Spinal cord (tissue), 9 donors: ENCODE measurements at regions not wholly inside any gene's neighbourhood (a gene's known extent, or its start where the extent isn't known, plus 50 kb on each side); places are given as distances from the start of the nearest gene placed in this dataset.
A peak's percentile ranks its signal among the peaks of the same experiment; 100 is the strongest.

Experiments
- DNase-seq, 6 donors: peaks; one replicate each; pipeline versions ENCODE4 v3.0.0 to v3.0.0-alpha.2; 2013 to 2015; ENCODE audit warnings: low spot score in 6 of 6, low read depth in 4 of 6
- H3K27ac ChIP-seq: one replicate; pipeline ENCODE4 v1.5.1; 2013; ENCODE audit warnings: low read depth, low read length, control low read depth
- H3K27me3 ChIP-seq: one replicate; pipeline ENCODE4 v1.6.1; 2013; ENCODE audit warnings: low read length; ENCODE audit not compliant: control insufficient read depth, insufficient read depth
- H3K36me3 ChIP-seq: one replicate; pipeline ENCODE4 v1.6.1; 2013; ENCODE audit warnings: low read length; ENCODE audit not compliant: control insufficient read depth, insufficient read depth
- H3K4me1 ChIP-seq: one replicate; pipeline ENCODE4 v1.6.1; 2013; ENCODE audit warnings: low read length; ENCODE audit not compliant: control insufficient read depth, insufficient read depth
- H3K4me3 ChIP-seq: one replicate; pipeline ENCODE4 v1.5.1; 2013; ENCODE audit warnings: low read depth, low read length, control low read depth
- H3K9me3 ChIP-seq: one replicate; pipeline ENCODE4 v1.6.1; 2013; ENCODE audit warnings: low read length; ENCODE audit not compliant: control insufficient read depth, insufficient read depth
- WGBS: methylation state at CpG from one replicate; pipeline ENCODE4 v1.1.5; 2013; ENCODE audit warnings: missing lambda C conversion rate; ENCODE audit not compliant: insufficient coverage; 5-methylcytosine and 5-hydroxymethylcytosine counted together
- donor health status: healthy.

DNA sequence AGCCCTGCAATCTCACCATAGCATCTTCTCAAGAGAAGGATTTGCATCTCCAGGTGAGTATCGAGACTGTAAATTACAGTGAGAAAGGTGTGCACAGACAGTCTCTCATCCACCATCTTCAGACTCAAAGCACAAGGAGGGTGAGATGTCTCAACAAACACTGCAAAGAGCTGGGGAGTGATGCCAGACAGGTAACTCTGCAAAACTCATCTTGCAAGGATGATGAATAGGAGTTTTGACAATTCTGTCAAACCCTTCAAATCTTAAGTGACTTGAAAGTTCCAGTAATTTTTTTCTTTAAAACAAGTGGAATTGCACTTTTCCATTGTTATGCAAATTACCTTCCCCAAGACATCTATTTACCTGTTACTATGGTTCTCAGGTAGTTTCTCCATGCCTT, 277.2 kb upstream of the VCX3A start:
- Histone ChIP-seq H3K27ac (no peak overlapping the region), H3K27me3 (no peaks in the 10 kb centered on the region), H3K36me3 (no peaks in the 10 kb centered on the region), H3K4me1 (no peaks in the 10 kb centered on the region), H3K9me3 (no peaks in the 10 kb centered on the region), H3K4me3 (no peak overlapping the region)
- WGBS = no CpG with 5 or more reads among the region's 1 CpG
- DNase-seq = no peak

DNA sequence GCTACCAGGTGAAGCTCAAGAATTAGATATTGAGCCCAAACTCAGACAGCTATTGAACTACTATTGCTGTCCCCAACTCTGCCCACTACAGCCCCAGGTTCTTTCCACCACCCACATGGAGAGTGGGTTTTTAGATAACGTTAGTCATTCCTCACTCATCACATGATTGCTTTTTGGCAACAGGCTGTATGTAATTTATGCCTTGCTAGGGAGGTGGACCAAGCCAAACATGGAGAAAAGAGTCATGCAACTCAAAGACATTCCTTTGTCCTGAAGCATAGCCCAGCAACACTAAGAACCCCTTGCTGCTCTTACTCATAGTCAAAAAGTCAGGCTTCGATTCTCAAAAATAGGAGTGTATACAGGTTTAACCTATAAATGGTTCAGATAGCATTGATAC, 275.9 kb upstream of the VCX3A start:
- H3K9me3 ChIP-seq = no peaks in the 10 kb centered on the region
- H3K36me3 ChIP-seq = no peaks in the 10 kb centered on the region
- no peak overlapping the region for H3K27ac ChIP-seq
- no CpG with 5 or more reads among the region's 2 CpGs for WGBS
- no peak for DNase-seq
- H3K27me3 ChIP-seq = no peaks in the 10 kb centered on the region
- no peaks in the 10 kb centered on the region for H3K4me1 ChIP-seq
- no peak overlapping the region for H3K4me3 ChIP-seq

- no peaks in the 10 kb centered on the region for H3K27me3 ChIP-seq
- no peak overlapping the region for H3K27ac ChIP-seq
- H3K4me1 ChIP-seq = no peaks in the 10 kb centered on the region
- no CpG with 5 or more reads among the region's 6 CpGs for WGBS
- no peaks in the 10 kb centered on the region for H3K9me3 ChIP-seq
- no peak overlapping the region for H3K4me3 ChIP-seq
- DNase-seq = no peak
- H3K36me3 ChIP-seq = no peaks in the 10 kb centered on the region
These were observed 268.7 kb upstream of the VCX3A start for GRCh38 chrX:6803607-6804006.

GRCh38 chrX:6793000-6793399, 258.1 kb upstream of the VCX3A start:
- Histone ChIP-seq H3K27me3 (no peaks in the 10 kb centered on the region), H3K4me3 (no peak overlapping the region), H3K27ac (no peak overlapping the region), H3K4me1 (no peaks in the 10 kb centered on the region), H3K9me3 (no peaks in the 10 kb centered on the region), H3K36me3 (no peaks in the 10 kb centered on the region)
- no peak for DNase-seq
- WGBS = 89% methylated on average over 1 of the region's 5 CpGs

DNA sequence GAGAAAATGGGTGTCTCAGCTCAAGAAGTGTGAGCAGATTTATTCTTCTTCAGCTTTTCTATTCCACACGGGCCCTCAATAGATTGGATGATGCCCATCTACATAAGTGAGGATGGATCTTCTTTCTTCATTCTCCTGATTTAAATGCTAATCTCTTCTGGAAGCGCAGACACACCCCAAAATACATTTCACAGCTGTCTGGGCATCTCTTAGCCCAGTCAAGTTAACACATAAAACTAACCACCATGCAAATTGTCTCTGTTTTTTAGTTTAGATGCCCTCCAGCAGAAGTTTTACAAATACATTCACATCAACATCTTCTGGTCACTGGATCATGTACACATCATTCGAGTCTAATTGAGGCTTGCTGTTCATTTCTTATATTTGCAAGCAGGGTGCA, 249.0 kb upstream of the VCX3A start:
- H3K4me1 ChIP-seq = peaks cover 8% of the 10 kb centered on the region
- 100% methylated on average over 1 of the region's 3 CpGs for WGBS
- H3K4me3 ChIP-seq = no peak overlapping the region
- H3K36me3 ChIP-seq = no peaks in the 10 kb centered on the region
- H3K9me3 ChIP-seq = no peaks in the 10 kb centered on the region
- H3K27ac ChIP-seq = no peak overlapping the region
- no peak for DNase-seq
- H3K27me3 ChIP-seq = peaks cover 3% of the 10 kb centered on the region

GRCh38 chrX:6782831-6783230, 247.9 kb upstream of the VCX3A start:
- no peak for DNase-seq
- Histone ChIP-seq H3K4me1 (peaks cover 18% of the 10 kb centered on the region), H3K27ac (no peak overlapping the region), H3K27me3 (peaks cover 3% of the 10 kb centered on the region), H3K36me3 (no peaks in the 10 kb centered on the region), H3K9me3 (no peaks in the 10 kb centered on the region), H3K4me3 (no peak overlapping the region)
- no CpG with 5 or more reads among the region's 5 CpGs for WGBS

DNA sequence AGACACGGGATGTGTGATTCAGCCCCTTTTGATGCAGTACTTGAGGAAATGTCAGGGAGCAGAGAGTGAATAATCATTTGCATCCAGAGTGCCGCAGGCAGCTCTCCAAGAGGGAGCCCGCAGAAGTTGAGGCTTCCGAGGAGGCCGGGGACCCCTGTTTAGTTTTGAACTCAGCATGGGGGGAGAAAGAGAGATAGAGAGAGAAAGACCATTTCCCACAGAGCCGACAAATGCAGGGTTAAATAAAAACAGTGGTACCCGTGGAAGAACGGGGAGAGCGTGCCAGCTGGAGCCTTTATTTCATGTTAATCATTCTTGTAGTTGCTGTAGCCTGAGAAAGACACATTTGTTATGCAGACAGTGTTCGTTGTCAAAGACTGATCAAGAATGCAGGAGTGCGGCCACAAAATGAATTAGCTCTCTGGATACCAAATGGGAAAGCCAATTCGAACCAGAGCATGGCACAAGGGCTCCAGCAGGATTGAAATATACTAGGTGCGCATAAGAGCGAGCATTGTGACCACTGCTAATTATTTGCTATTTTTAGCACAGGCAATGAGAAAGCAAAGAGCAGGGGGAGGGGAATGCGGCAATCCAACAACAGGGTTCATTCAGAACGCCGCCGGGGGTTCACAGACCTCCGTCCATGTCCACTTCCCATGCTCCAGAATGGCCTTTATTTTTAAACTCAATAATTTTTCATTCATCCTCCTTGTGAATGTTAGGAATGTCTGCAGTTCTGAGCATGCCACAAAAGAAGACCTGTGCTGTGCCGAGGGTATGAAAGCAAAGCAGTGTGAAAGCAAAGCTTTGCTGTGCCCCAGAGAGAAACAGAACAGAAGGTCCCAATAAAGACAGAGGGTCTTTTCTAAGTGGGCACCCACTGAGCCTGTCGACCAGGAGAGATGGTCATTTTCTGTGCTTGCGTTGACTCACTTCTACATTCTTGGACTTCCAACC, 243.9 kb upstream of the VCX3A start:
- H3K27me3 ChIP-seq = peaks cover 3% of the 10 kb centered on the region
- H3K27ac ChIP-seq = peak overlapping the region; percentile 35
- DNase-seq = peak; percentile 35 to 95 (median 58)
- no peaks in the 10 kb centered on the region for H3K9me3 ChIP-seq
- no peak overlapping the region for H3K4me3 ChIP-seq
- 8% methylated on average over 17 of the region's 22 CpGs for WGBS
- peaks cover 19% of the 10 kb centered on the region for H3K4me1 ChIP-seq
- H3K36me3 ChIP-seq = no peaks in the 10 kb centered on the region

DNA sequence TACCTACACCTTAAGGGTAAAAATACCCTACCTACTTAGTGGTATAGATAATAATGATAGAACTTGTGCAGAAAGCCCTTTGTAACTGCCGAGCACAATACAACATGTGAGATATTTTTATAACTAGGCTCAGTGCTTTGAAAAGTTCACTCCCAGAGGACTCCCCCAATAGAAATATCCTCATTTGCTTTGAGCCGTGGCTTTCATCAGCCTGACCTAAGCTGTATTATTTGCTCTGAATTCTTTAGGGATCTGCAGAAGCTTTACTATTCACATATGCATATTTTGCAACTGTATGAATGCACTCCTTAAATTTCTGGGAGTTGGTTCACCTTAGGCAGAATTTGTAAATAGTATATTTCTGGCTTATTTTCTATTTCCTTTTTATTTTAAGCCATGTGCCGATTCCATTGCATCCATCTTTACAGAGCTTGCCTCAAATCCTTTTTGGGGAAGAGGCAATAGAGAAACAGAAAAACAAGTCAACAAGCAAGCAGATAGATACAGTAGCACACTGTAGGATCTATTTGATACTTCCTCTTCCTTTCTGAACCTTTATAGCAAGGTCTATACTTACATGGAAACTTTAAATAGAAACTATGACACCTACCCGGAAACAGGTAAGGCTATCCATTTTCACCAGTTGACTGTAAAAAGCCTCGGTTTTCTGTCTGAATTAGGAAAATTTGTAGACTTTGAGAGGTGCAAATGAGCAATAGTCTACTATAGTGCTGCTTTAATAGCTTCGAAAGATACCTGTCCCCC, 242.5 kb upstream of the VCX3A start:
- H3K36me3 ChIP-seq = no peaks in the 10 kb centered on the region
- peaks cover 19% of the 10 kb centered on the region for H3K4me1 ChIP-seq
- 73% methylated on average over 2 of the region's 6 CpGs for WGBS
- H3K9me3 ChIP-seq = no peaks in the 10 kb centered on the region
- H3K27me3 ChIP-seq = peaks cover 3% of the 10 kb centered on the region
- no peak overlapping the region for H3K4me3 ChIP-seq
- DNase-seq = no peak
- no peak overlapping the region for H3K27ac ChIP-seq

- WGBS = 93% methylated on average over 3 of the region's 3 CpGs
- no peak overlapping the region for H3K27ac ChIP-seq
- no peaks in the 10 kb centered on the region for H3K4me1 ChIP-seq
- no peaks in the 10 kb centered on the region for H3K36me3 ChIP-seq
- no peak for DNase-seq
- H3K9me3 ChIP-seq = no peaks in the 10 kb centered on the region
- no peaks in the 10 kb centered on the region for H3K27me3 ChIP-seq
- H3K4me3 ChIP-seq = no peak overlapping the region
These were observed 236.0 kb upstream of the VCX3A start for GRCh38 chrX:6770936-6771335.
